ENCODE measurements at regions not wholly inside any gene's neighbourhood (a gene's known extent, or its start where the extent isn't known, plus 50 kb on each side); places are given as distances from the start of the nearest gene placed in this dataset.
"Not testable (repeated sequence)": the region's sequence is repeated elsewhere in the genome, so short reads cannot be mapped to it uniquely, and the experiment has no call there.

DNA sequence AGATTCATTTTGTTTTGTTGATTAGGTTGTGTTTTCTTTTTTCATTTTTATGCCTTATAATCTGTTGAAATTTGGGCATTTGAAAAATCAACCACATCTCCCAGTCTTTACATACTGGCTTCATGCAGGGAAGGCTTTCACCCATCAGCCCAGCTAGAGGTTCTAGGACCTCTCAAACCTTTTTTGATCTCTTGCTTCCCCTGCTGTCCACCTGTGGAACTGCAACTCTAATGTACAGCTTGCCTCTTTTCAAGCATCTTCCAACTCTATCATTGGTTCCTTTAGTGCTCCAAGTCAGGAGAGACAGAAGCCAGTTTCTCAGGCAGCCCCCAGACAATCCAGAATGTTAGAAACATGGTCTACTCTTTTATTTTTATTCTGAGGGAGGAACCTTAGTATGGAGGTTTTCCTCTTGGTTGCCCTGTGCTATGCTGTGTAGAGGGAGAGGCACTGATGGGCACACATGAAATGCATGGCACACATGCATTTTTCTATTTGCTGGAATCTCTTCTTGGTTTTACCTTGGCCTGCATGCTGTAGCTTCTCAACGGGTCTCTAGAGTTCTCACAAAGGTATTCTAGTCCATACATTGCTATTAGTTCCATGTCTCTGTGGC lies 107.2 kb upstream of the L3MBTL4 start:
- TF ChIP-seq, protein P1, sequence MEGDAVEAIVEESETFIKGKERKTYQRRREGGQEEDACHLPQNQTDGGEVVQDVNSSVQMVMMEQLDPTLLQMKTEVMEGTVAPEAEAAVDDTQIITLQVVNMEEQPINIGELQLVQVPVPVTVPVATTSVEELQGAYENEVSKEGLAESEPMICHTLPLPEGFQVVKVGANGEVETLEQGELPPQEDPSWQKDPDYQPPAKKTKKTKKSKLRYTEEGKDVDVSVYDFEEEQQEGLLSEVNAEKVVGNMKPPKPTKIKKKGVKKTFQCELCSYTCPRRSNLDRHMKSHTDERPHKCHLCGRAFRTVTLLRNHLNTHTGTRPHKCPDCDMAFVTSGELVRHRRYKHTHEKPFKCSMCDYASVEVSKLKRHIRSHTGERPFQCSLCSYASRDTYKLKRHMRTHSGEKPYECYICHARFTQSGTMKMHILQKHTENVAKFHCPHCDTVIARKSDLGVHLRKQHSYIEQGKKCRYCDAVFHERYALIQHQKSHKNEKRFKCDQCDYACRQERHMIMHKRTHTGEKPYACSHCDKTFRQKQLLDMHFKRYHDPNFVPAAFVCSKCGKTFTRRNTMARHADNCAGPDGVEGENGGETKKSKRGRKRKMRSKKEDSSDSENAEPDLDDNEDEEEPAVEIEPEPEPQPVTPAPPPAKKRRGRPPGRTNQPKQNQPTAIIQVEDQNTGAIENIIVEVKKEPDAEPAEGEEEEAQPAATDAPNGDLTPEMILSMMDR (IDR thresholded peaks at IDR 0.05; ENCODE audit: borderline replicate concordance, insufficient read depth, low read depth, low read length) = peak; percentile 92
- H3K4me3 ChIP-seq (ENCODE audit: low read depth, low read length) = no peak overlapping the region

DNA sequence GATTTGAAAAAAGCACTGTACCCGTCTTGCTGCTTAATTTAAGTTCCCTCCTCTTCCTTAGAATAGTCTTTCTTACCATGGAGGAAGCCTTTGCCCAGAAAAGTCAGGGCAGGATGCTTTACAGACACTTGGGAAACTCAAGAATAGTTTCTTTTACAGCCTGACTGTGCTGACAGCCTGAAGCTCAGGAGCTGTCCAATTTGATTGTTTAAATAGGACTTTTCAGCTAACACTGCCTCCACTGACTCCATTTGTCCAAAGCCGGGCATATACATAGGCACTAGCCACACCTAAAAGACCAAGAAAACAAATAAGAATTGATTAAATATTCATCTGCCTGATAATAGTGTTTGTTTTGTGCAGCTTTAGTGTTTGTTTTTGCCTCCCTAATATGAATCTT lies 110.9 kb upstream of the L3MBTL4 start:
- no peak overlapping the region for H3K4me3 ChIP-seq (ENCODE audit: low read depth, low read length)
- TF ChIP-seq, protein P1 (IDR thresholded peaks at IDR 0.05; ENCODE audit: borderline replicate concordance, insufficient read depth, low read depth, low read length) = no peak

DNA sequence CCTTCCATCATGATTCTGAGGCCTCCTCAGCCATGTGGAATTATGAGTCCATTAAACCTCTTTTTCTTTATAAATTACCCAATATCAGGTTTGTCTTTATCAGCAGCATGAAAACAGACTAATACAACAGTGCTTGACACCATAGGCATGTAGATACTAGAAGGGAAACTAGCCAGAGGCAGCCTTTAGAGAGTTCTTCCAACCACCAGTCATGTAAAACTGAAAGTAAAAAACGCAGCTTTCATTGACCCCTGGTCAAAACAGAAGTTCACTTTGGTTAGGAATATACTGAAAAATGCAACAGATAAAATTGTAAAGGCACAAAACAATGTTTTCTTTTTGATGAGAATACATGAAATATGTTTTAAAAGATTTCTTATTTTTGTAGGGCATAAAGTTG lies 122.8 kb upstream of the L3MBTL4 start:
- no peak overlapping the region for H3K4me3 ChIP-seq (ENCODE audit: low read depth, low read length)
- TF ChIP-seq, protein P1 (IDR thresholded peaks at IDR 0.05; ENCODE audit: borderline replicate concordance, insufficient read depth, low read depth, low read length) = no peak

DNA sequence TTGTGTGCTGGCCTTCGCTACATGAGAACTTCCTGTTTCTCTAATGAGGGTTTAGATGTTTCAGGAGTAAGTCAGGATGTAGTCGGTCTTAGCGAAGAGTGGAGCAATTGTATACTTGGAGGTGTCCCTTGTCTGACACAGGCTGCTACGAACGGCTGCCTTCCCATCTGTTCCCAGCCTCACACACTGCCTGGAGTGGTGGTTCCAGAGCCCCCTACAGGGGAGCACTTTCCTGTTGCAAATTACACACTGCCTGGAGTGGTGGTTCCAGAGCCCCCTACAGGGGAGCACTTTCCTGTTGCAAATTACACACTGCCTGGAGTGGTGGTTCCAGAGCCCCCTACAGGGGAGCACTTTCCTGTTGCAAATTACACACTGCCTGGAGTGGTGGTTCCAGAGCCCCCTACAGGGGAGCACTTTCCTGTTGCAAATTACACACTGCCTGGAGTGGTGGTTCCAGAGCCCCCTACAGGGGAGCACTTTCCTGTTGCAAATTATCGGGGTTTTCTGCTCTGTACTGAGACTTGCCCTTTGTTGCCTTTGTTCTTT lies 126.5 kb upstream of the L3MBTL4 start:
- TF ChIP-seq, protein P1 (IDR thresholded peaks at IDR 0.05; ENCODE audit: borderline replicate concordance, insufficient read depth, low read depth, low read length) = 0 out of 2 replicates have a peak, but pooled peaks have one; percentile 1
- not testable (repeated sequence) for H3K4me3 ChIP-seq (ENCODE audit: low read depth, low read length)

DNA sequence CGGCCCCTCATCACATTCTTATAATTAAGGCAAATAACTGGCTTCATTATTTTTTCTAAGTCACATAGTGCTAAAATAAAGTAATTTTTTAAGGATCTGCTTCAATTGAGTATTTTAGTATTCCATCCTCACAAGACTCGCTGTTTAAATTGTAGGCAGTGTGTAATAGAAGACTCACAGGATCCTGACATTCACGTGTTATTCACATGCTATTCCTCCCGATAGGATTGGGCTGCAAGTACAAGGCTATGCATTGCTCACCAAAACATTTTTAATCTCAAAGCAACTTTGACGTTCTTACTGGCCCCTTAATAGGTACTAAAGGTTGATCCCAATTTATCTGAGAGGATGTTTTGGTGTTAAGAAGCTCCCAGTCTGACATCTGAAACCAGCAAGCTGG lies 127.6 kb upstream of the L3MBTL4 start:
- H3K4me3 ChIP-seq (ENCODE audit: low read depth, low read length) = no peak overlapping the region

DNA sequence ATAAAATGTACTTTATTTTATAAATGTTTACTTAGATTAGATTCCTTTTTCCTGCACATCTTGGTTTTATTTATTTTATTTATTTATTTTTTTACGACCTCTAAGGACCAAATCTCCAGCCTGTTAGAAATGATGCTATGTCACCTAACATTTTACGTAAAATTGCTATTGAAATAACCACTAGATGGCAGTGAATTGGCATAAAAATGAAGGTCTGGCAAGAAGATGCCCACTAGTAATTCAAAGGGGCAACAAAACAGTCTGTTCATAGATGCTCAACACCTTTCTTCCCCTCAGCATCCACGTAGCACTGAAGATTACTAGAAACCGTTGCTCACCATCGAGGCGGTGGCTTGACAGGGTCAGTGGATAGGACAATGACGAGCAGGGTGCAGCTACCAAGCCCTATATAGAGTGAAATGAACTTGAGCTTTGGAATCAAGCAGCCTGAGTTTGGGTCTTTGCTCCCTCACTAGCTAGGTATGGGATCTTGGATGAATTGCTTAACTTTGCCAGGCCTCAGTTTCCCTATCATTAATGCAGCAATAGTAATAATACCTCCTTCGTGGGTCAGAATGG lies 128.7 kb upstream of the L3MBTL4 start:
- TF ChIP-seq, protein P1 (IDR thresholded peaks at IDR 0.05; ENCODE audit: borderline replicate concordance, insufficient read depth, low read depth, low read length) = peak; percentile 23; the same call in 1 of the 2 replicates
- H3K4me3 ChIP-seq (ENCODE audit: low read depth, low read length) = no peak overlapping the region

More for the DNA sequence above, 127.6 kb upstream of the L3MBTL4 start:
- TF ChIP-seq, protein P1 (IDR thresholded peaks at IDR 0.05; ENCODE audit: borderline replicate concordance, insufficient read depth, low read depth, low read length) = no peak

DNA sequence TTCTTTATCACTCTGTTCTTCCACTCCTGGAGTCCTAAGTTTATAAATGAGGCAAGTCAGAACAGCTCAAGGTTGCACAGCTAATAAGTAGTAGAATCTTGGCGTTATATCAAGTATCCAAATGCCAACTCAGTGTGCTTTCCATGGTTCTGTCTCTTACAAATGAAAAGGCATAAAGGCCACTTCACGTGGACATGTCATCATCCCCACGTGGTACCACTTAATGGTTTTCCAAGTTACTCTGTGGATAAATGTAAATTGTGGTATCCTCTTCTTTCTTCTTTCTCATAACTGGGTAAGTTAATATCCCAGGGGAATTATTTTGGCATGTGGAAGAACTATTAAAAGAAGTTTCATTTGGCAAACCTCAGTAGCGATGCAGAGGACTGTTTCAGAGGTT lies 131.5 kb upstream of the L3MBTL4 start:
- TF ChIP-seq, protein P1 (IDR thresholded peaks at IDR 0.05; ENCODE audit: borderline replicate concordance, insufficient read depth, low read depth, low read length) = no peak

More for the DNA sequence above, 131.5 kb upstream of the L3MBTL4 start:
- H3K4me3 ChIP-seq (ENCODE audit: low read depth, low read length) = no peak overlapping the region
